PFSK-1 (cell line): ENCODE measurements at regions not wholly inside any gene's neighbourhood (a gene's known extent, or its start where the extent isn't known, plus 50 kb on each side); places are given as distances from the start of the nearest gene placed in this dataset.

ENCODE experiments used
- FOXP2 ChIP-seq: optimal IDR thresholded peaks from 2 replicates; pipeline ENCODE3; 2011; ENCODE audit warnings: borderline replicate concordance, control low read depth, inconsistent platforms; ENCODE audit not compliant: insufficient read depth; ENCODE audit errors: extremely low read length, extremely low read depth
- POLR2AphosphoS5 ChIP-seq: IDR thresholded peaks from 2 replicates; pipeline ENCODE4 v1.6.1; 2012; ENCODE audit warnings: low read depth, mild to moderate bottlenecking, control low read depth, low read length, moderate library complexity
- SIN3A ChIP-seq: IDR thresholded peaks from 2 replicates; pipeline ENCODE4 v1.6.1; 2012; ENCODE audit warnings: mild to moderate bottlenecking, low read length, moderate library complexity, borderline replicate concordance; ENCODE audit not compliant: insufficient read depth
- TAF1 ChIP-seq: IDR thresholded peaks from 2 replicates; pipeline ENCODE4 v1.6.1; 2012; ENCODE audit warnings: low read length, control low read depth, borderline replicate concordance; ENCODE audit not compliant: insufficient read depth
- TF ChIP-seq, protein P1 (sequence below), 2 experiments: IDR thresholded peaks; 2 replicates each; pipeline versions ENCODE4 v1.6.1 to v1.8.0; 2011 to 2012; ENCODE audit warnings: low read depth in 2 of 2, low read length in 2 of 2, control low read depth in 1 of 2, inconsistent platforms in 1 of 2, mild to moderate bottlenecking in 1 of 2, moderate library complexity in 1 of 2; ENCODE audit not compliant: insufficient read depth in 1 of 2

DNA sequence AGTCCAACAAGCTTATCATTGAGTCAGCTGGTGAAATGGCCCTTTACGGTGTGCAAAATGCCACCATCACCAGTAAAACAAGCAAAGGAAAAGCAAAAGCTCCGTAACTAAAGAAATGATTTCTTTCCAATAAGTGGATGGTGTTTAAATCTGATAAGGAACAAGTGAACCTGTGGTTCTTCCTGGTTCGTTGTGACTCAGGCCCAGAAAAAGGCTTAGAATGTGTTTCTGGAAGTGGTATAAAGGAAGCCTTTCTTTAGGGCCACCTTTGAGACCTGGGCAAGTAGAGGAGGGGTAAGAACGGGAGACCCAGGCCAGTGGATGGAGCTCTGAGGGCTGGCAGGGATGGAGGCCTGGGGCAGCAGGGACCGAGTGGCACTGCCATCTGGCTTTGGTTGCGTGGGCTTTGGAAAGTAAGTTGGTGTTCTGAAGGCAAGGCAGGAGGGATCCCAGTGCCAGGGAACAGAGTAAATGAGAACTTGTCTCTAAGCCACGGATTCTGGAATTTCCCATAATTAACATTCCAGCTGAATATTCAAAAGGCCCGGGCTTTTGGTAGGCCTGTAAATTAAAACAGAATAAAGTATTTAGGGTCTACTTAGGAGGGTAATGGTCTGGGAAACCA is 87.9 kb upstream of the LMO4 start:
- TF ChIP-seq, protein P1, sequence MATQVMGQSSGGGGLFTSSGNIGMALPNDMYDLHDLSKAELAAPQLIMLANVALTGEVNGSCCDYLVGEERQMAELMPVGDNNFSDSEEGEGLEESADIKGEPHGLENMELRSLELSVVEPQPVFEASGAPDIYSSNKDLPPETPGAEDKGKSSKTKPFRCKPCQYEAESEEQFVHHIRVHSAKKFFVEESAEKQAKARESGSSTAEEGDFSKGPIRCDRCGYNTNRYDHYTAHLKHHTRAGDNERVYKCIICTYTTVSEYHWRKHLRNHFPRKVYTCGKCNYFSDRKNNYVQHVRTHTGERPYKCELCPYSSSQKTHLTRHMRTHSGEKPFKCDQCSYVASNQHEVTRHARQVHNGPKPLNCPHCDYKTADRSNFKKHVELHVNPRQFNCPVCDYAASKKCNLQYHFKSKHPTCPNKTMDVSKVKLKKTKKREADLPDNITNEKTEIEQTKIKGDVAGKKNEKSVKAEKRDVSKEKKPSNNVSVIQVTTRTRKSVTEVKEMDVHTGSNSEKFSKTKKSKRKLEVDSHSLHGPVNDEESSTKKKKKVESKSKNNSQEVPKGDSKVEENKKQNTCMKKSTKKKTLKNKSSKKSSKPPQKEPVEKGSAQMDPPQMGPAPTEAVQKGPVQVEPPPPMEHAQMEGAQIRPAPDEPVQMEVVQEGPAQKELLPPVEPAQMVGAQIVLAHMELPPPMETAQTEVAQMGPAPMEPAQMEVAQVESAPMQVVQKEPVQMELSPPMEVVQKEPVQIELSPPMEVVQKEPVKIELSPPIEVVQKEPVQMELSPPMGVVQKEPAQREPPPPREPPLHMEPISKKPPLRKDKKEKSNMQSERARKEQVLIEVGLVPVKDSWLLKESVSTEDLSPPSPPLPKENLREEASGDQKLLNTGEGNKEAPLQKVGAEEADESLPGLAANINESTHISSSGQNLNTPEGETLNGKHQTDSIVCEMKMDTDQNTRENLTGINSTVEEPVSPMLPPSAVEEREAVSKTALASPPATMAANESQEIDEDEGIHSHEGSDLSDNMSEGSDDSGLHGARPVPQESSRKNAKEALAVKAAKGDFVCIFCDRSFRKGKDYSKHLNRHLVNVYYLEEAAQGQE (IDR thresholded peaks at IDR 0.05; ENCODE audit: insufficient read depth in 1 of 2, low read depth in 2 of 2, low read length in 2 of 2) = no peak
- TF ChIP-seq FOXP2 (no peak), POLR2AphosphoS5 (no peak), SIN3A (no peak), TAF1 (no peak)
